NCI-H2171 treated with DMSO at 0.1 percent for 48 hours (cell line): ENCODE measurements at regions not wholly inside any gene's neighbourhood (a gene's known extent, or its start where the extent isn't known, plus 50 kb on each side); places are given as distances from the start of the nearest gene placed in this dataset.

ENCODE experiments used
- DNase-seq: peaks from one replicate; lab custom pipeline; 2025; lab: John Stamatoyannopoulos, UW

- no peak for DNase-seq
These were observed 904.1 kb downstream of the KCNMA1 start for GRCh38 chr10:76733441-76733936.

DNA sequence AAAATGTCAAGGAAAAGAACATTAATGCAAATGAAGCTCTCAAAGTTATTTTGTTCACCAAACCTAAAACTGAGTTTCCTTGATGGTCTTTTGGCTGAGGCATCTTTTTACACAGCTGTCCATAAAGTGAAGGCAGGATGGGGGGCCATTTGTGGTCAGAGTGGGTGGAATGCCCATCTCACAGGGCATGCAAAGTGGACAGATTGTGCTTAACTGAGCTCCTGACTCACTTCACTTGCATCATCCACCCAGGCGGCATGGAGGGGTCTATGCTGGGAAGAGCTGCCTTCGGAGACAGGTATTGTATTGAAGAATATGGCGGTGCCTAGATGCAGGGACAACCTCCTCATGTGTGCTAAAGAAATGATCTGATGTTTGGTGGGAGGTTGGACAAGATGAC is 905.3 kb downstream of the KCNMA1 start:
- no peak for DNase-seq

DNA sequence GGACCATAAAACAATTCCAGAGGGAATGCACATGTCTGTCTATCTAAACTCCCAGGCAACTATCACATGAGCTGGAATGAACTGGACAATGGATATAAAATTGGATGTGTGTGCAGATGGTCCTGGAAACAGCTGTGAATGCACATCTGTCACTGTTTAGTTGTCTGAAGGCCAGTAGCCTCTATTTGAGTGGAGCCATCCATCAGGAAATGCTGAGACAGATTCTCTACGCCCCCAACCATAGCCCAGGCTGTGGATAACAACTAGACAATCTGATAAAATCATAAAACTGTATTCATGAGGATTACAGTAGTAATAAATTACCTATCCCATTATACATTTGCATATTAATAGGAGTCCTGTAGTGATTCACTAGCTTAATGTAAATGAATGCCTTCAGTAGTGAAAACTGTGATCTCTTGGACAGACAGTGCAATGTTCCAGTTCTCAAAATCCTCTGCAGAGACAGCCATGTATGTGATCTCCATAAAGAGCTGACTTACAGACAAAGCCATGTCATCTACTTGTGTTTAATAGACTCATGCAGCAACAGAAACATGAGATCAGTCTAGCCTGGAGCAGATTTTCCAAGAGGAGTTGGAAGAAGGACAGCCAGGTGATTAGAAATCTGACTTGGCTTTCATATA is 907.6 kb downstream of the KCNMA1 start:
- DNase-seq, result no peak

- no peak for DNase-seq
These were observed 908.3 kb downstream of the KCNMA1 start for GRCh38 chr10:76729346-76729745.

DNA sequence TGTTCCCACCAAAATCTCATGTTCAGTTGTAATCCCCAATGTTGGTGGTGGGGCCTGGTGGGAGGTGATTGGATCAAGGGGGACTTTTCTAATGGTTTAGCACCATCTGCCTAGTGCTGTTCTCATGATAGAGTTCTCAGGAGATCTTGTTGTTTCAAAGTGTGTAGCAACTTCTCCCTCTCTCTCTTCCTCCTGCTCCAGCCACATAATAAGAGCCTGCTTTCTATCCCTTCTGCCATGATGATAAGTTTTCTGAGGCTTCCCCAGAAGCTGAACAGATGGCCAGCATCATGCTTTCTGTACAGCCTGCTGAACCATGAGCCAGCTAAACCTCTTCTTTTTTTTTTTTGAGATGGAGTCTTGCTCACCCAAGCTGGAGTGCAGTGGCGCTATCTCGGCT is 910.6 kb downstream of the KCNMA1 start:
- peak; percentile 60 for DNase-seq

DNA sequence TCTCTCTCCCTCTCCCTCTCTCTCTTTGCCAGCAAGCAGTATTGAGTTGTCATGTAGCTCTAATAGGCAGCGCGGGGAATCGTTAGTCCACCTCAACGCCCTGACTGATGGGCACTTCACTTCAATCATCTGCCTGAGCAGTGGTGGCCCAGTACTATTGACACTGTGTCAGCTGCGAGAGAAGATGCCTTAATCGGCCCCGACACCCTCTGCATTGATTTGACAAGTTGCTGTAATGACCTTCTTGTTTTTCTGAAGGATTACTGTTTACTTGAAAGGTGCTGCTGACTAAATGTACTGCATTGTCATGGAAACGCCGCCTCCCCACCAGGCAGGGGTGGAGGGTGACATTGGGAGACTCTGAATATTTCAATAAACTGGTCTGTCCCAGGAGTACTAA is 913.8 kb downstream of the KCNMA1 start:
- DNase-seq, result no peak

- DNase-seq, result no peak
These were observed 915.6 kb downstream of the KCNMA1 start for GRCh38 chr10:76721891-76722505.

DNA sequence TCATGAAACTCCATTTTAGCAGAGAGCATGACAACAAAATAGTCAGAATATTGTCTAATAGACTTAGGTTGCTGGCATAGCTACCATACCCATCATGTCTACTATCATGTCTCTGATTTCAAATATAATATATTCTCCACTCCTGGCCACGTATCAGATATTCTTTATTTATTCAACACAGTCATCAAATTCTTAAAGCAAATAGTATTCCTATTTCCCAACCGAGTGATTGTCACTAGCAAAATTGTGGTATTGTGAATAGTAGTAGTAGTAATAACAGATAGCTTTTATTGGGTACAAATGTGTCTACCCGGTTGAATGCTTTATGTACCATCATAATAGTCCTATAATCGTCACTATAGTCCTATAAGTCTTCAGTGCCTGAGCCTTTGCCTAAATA is 918.6 kb downstream of the KCNMA1 start:
- DNase-seq, result no peak

DNA sequence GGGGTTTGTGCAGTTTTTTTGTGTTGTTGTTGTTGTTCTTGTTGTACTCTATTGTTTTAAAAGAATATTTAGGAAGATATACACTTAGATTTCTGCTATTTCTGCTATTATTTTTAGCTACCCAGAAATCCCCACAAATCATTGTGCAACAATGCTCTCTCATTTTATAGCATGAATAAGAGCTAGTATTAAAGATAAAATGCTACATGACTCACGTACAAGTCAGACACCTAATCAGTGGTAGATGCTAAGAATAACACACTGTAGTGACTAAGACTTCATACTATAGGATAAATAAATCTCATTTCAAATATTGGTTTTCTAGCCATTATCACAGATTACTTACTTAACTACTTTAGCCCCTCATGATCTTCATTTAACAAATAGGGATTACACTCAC is 920.5 kb downstream of the KCNMA1 start:
- no peak for DNase-seq

GRCh38 chr10:76711222-76711997 is 926.2 kb downstream of the KCNMA1 start:
- DNase-seq, result peak; percentile 15

DNA sequence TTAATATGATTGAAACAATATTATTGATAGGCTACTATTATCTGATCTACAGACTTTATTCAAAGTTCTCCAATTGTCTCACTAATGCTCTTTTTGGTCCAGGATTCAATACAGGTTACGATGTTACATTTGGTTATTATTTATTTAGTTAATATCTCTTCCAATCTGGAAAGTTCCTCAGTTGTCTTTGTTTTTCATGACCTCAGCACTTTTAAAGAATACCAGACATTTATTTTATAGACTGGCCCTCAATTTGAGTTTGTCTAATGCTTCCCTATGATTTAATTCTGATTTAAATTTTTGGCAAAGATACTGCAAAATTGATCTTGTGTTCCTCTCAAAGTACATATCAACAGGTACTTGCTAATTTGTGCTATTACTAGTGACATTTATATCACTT is 937.4 kb downstream of the KCNMA1 start:
- DNase-seq, result no peak

DNA sequence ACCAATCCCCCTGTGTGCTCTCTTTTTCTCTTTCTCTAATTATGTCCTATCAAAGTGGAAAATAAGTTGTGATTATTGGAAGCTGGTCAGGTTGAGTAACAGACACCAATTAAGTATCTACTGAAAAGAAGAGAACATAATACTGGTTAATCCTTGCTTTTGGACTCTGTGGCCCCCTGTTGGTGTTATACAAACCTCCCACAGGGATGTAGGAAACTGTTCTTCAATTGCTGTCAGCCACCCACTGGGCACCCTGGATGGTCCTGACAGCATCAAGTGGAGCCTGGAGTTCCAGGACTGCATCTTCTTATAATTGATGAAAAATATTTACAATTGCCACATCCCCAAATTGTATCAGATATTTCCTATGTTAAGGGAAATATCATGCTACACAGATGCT is 939.7 kb downstream of the KCNMA1 start:
- DNase-seq, result no peak

DNA sequence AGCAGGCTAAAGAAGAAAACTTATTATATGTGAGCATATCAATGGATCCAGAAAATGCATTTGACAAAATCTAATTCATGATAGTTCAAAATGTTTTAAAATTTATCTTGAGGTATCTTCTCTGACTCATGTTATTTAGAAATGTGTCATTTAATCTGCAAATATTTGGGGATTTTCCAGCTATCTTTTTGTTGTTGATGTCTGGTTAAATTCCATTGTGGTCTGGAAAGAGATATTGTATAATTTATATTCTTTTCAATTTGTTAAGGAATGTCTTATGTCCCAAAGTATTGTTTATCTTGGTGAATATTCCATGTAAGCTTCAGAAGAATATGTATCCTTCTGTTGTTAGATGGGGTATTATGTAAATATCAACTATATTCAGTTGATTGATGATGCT is 942.5 kb downstream of the KCNMA1 start:
- DNase-seq, result no peak

DNA sequence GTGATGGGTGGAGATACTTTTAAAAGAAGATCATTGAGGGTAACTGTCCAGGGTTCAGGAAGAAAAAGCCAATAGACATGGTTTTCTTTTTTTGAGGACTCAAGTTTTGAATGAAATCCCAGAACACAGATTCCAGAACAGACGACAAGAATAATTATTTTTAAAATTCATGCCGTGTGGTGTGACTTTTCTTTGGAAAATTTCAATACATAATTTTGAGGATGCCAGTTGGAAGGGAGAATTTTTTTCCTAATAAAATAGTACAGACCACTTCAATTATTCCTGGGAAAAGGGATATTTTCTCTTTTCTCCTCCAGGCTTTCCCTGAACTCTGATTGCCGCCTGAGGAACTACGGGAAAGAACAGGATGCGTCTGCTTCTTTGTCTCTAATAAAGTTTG is 951.4 kb downstream of the KCNMA1 start:
- no peak for DNase-seq

GRCh38 chr10:76684968-76685367 is 952.6 kb downstream of the KCNMA1 start:
- no peak for DNase-seq

GRCh38 chr10:76681153-76681552 is 956.5 kb downstream of the KCNMA1 start:
- DNase-seq, result no peak

GRCh38 chr10:76679030-76679429 is 958.6 kb downstream of the KCNMA1 start:
- DNase-seq, result no peak

GRCh38 chr10:76675951-76676587 is 961.5 kb downstream of the KCNMA1 start:
- no peak for DNase-seq

DNA sequence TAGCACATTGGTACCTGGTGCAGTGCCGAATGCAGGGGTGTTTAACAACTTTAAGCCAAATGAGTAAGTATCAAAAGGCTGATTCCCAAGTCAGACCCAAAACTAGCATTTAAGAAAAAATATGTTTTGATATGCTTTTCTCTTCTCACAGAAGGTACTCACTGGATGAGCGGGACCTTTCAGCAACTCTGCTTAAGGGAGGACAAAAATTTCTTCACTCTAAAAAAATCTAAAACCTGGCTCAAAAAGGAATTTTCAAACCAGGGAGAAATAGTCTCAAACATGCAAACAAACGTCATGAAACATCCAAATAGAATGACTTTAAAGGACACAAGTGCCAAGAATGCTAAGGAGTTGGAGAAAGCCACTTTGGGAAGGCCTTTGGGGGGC is 962.1 kb downstream of the KCNMA1 start:
- DNase-seq, result no peak

DNA sequence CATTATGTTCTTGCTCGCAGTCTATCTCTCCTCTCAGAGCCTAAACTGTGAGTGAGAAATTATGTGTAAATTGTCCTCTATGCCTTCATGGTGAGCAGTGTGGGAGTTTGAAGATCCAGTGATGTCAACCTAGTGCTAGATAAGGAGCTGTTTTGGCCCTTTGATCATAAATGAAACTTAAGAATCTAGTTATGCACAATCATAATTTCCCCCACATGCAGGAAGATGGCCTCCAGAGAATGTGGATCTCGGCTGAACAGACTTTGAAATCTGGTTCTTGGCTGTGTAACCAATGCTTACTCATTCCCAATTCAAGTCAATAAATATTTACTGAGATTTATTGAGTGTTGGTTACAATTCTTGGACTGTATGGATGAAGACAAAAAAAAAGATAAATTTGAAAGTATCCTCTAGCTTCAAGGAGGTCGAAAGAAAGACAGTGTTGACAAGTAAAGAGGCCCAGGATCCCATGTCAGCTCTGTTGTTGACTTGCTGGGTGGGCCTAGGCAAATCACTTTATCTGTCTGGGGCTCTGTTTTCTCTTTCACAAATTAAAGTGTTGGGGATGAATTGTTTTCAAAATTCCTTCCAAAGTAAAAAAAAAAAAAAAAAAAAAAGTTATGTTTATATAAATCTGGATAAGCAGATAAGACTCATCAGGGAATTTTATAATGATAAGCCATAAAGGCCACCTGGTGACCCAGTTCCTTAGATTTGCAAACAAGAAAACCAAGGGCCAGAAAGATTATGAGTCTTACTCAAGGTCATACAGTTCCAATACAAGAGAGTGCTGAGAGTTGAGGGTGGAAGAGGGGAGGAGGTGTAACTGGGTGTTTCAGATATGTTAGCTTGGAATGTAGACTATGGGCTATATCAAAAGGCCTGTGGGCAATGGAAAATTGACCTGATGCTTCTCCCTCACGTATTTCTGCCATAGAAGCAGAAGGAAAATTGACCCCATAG is 969.9 kb downstream of the KCNMA1 start:
- no peak for DNase-seq

- DNase-seq, result no peak
These were observed 970.7 kb downstream of the KCNMA1 start for GRCh38 chr10:76666891-76667290.

GRCh38 chr10:76665029-76665428 is 972.6 kb downstream of the KCNMA1 start:
- no peak for DNase-seq
